ENCODE measurements at regions not wholly inside any gene's neighbourhood (a gene's known extent, or its start where the extent isn't known, plus 50 kb on each side); places are given as distances from the start of the nearest gene placed in this dataset.
"Not testable (repeated sequence)": the region's sequence is repeated elsewhere in the genome, so short reads cannot be mapped to it uniquely, and the experiment has no call there.

DNA sequence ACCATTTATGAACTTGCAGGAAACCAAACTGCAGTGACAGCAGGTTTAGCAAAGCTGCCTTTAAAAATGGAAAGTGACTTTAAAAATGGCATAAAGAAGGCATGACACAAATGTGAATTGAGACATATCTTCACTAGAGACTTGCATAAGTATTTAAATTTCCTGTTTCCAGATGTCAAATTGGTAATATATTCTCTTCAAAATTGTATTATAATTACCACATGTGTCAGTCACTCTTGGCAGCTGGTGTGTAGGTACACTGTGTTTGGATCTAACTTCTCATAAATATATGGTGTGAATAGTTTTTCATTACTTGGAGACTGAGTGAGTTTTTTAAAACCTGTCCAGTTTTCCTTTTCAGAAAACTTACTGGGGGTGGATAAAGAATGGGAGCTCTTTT, 636.2 kb upstream of the SGO1 start (continued):
- TF ChIP-seq, protein P1, sequence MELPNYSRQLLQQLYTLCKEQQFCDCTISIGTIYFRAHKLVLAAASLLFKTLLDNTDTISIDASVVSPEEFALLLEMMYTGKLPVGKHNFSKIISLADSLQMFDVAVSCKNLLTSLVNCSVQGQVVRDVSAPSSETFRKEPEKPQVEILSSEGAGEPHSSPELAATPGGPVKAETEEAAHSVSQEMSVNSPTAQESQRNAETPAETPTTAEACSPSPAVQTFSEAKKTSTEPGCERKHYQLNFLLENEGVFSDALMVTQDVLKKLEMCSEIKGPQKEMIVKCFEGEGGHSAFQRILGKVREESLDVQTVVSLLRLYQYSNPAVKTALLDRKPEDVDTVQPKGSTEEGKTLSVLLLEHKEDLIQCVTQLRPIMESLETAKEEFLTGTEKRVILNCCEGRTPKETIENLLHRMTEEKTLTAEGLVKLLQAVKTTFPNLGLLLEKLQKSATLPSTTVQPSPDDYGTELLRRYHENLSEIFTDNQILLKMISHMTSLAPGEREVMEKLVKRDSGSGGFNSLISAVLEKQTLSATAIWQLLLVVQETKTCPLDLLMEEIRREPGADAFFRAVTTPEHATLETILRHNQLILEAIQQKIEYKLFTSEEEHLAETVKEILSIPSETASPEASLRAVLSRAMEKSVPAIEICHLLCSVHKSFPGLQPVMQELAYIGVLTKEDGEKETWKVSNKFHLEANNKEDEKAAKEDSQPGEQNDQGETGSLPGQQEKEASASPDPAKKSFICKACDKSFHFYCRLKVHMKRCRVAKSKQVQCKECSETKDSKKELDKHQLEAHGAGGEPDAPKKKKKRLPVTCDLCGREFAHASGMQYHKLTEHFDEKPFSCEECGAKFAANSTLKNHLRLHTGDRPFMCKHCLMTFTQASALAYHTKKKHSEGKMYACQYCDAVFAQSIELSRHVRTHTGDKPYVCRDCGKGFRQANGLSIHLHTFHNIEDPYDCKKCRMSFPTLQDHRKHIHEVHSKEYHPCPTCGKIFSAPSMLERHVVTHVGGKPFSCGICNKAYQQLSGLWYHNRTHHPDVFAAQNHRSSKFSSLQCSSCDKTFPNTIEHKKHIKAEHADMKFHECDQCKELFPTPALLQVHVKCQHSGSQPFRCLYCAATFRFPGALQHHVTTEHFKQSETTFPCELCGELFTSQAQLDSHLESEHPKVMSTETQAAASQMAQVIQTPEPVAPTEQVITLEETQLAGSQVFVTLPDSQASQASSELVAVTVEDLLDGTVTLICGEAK (IDR thresholded peaks at IDR 0.05; ENCODE audit: borderline replicate concordance): no peak

- H3K4me2 ChIP-seq (ENCODE audit: control insufficient read depth, insufficient read depth); H2AFZ ChIP-seq (ENCODE audit: control insufficient read depth, low read depth, low read length); H3K36me3 ChIP-seq (ENCODE audit: control insufficient read depth in 2 of 2, insufficient read depth in 2 of 2, low read length in 1 of 2); CTCF ChIA-PET; BruUV-seq (replicated peaks); SMC1A ChIA-PET (ENCODE audit: uncharacterized antibody, unreplicated experiment); H3K27ac ChIP-seq (ENCODE audit: control insufficient read depth, insufficient read depth); H3K9ac ChIP-seq (ENCODE audit: control insufficient read depth, insufficient read depth, low read length); H3K9me3 ChIP-seq (replicated peaks; ENCODE audit: control insufficient read depth, insufficient read depth, low read length); H3K79me2 ChIP-seq (ENCODE audit: control insufficient read depth, insufficient read depth, low read length); in situ Hi-C loops (cut with MboI); H3K4me3 ChIP-seq; RAD21 ChIA-PET (ENCODE audit: unreplicated experiment); ATAC-seq; POLR2A ChIA-PET; H4K20me1 ChIP-seq (ENCODE audit: control insufficient read depth, insufficient read depth); FAIRE-seq; intact Hi-C loops (cut with micrococcal nuclease; ENCODE audit: unreplicated experiment); H3K27me3 ChIP-seq (replicated peaks in 1 of 2; ENCODE audit: control insufficient read depth in 2 of 2, insufficient read depth in 2 of 2, low read length in 1 of 2); DNase-seq (ENCODE audit: low read depth, low spot score); H3K4me1 ChIP-seq (ENCODE audit: control insufficient read depth, insufficient read depth, low read length): not testable (repeated sequence)
- 35% methylated on average over 9 of the region's 9 CpGs for WGBS (ENCODE audit: insufficient coverage, insufficient replicate concordance, low lambda C conversion rate, missing lambda C conversion rate)
Measured at GRCh38 chr3:20820872-20821271, 634.9 kb upstream of the SGO1 start.

DNA sequence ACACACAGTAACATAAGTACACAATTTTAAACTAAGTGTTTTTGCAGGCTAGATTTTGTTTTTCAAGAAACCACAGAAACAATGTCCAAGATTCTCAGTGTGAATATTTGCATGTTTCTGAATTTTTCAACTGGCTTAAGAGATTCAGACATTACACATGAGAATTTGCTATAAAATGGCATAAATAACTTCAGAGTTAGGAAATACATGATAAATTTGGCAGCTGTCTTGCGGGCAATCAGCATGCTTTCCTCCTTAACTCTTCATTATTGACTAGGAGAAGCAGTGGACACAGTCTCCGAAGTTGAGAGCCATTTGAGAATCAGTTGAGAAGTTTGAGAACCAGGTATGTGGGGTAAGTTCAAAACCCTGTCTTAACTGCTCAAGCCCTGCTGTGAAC, 625.6 kb upstream of the SGO1 start:
- RAD21 ChIA-PET (ENCODE audit: unreplicated experiment): no interaction called here
- no TSS peak for BruUV-seq (replicated peaks)
- 0% methylated on average over 2 of the region's 2 CpGs for WGBS (ENCODE audit: insufficient coverage, insufficient replicate concordance, low lambda C conversion rate, missing lambda C conversion rate)
- TF ChIP-seq ZBTB4 (CRISPR knock-in tag; IDR thresholded peaks at IDR 0.05) (no peak), MYB (IDR thresholded peaks at IDR 0.05; ENCODE audit: borderline replicate concordance, low read depth, low read length) (no peak), ETV6 (conservative IDR thresholded peaks at IDR 0.05 in 1 of 2, IDR thresholded peaks at IDR 0.05 in 1 of 2; ENCODE audit: borderline replicate concordance in 1 of 2, low read depth in 1 of 2) (no peak), RFX5 (IDR thresholded peaks at IDR 0.05; ENCODE audit: low read depth, low read length) (no peak)
- TF ChIP-seq, protein P2, sequence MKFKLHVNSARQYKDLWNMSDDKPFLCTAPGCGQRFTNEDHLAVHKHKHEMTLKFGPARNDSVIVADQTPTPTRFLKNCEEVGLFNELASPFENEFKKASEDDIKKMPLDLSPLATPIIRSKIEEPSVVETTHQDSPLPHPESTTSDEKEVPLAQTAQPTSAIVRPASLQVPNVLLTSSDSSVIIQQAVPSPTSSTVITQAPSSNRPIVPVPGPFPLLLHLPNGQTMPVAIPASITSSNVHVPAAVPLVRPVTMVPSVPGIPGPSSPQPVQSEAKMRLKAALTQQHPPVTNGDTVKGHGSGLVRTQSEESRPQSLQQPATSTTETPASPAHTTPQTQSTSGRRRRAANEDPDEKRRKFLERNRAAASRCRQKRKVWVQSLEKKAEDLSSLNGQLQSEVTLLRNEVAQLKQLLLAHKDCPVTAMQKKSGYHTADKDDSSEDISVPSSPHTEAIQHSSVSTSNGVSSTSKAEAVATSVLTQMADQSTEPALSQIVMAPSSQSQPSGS (IDR thresholded peaks at IDR 0.05; ENCODE audit: low read length): no peak

More for the DNA sequence above, 625.6 kb upstream of the SGO1 start:
- no peak for ATAC-seq
- Histone ChIP-seq H3K27me3 (replicated peaks in 1 of 2; ENCODE audit: control insufficient read depth in 2 of 2, insufficient read depth in 2 of 2, low read length in 1 of 2) (no peaks in the 10 kb centered on the region), H2AFZ (ENCODE audit: control insufficient read depth, low read depth, low read length) (no peak overlapping the region), H3K4me3 (no peak overlapping the region), H3K9me3 (replicated peaks; ENCODE audit: control insufficient read depth, insufficient read depth, low read length) (no peaks in the 10 kb centered on the region), H3K79me2 (ENCODE audit: control insufficient read depth, insufficient read depth, low read length) (no peaks in the 10 kb centered on the region), H4K20me1 (ENCODE audit: control insufficient read depth, insufficient read depth) (no peaks in the 10 kb centered on the region), H3K27ac (ENCODE audit: control insufficient read depth, insufficient read depth) (no peak overlapping the region), H3K4me1 (ENCODE audit: control insufficient read depth, insufficient read depth, low read length) (no peaks in the 10 kb centered on the region), H3K36me3 (ENCODE audit: control insufficient read depth in 2 of 2, insufficient read depth in 2 of 2, low read length in 1 of 2) (no peaks in the 10 kb centered on the region), H3K4me2 (ENCODE audit: control insufficient read depth, insufficient read depth) (no peak overlapping the region), H3K9ac (ENCODE audit: control insufficient read depth, insufficient read depth, low read length) (no peak overlapping the region)
- no peak for DNase-seq (ENCODE audit: low read depth, low spot score)
- ChIA-PET SMC1A (ENCODE audit: uncharacterized antibody, unreplicated experiment) (no interaction called here), CTCF (no interaction called here), POLR2A (no interaction called here)
- no peak for FAIRE-seq
- in situ Hi-C loops (cut with MboI): no loop called here
- intact Hi-C loops (cut with micrococcal nuclease; ENCODE audit: unreplicated experiment): no loop called here
